ENCODE measurements at regions not wholly inside any gene's neighbourhood (a gene's known extent, or its start where the extent isn't known, plus 50 kb on each side); places are given as distances from the start of the nearest gene placed in this dataset.

DNA sequence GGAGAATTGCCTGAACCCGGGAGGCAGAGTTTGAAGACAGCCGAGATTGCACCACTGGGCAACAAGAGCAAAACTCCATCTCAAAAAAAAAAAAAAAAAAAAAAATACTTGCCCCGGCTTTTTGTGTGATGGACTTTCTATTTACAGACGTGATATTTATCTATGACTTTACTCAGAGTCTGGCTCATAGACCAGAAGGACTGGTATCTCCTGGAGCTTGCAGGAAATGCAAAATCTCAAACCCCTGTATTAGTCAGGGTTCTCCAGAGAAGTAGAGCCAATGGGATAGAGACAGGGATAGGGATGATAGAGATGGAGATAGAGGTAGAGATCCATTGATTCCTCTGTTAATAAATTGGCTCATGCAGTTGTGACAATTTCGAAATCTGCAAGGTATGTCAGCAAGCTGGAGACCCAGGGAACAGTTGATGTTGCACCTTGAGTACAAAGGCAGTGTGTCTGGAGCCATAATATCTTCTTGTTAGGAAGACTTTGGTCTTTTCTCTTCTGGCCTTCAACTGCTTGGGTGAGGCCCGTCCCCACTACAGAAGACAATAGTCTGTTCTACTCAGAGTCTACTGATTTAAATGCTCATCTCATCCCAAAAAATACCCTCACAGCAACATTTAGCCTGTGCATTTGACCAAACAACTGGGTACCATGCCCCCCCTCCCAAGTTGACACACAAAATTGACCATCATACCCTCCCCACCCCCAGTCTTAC, 195.4 kb upstream of the MSX2 start:
- peaks cover 18% of the 10 kb centered on the region for H3K4me1 ChIP-seq (ENCODE audit: control insufficient read depth, insufficient read depth, low read length)
- 95 to 100% methylated on average over 2 to 6 of the region's 6 CpGs for WGBS, 2 experiments (ENCODE audit: insufficient coverage in 1 of 2, insufficient read length in 1 of 2)

DNA sequence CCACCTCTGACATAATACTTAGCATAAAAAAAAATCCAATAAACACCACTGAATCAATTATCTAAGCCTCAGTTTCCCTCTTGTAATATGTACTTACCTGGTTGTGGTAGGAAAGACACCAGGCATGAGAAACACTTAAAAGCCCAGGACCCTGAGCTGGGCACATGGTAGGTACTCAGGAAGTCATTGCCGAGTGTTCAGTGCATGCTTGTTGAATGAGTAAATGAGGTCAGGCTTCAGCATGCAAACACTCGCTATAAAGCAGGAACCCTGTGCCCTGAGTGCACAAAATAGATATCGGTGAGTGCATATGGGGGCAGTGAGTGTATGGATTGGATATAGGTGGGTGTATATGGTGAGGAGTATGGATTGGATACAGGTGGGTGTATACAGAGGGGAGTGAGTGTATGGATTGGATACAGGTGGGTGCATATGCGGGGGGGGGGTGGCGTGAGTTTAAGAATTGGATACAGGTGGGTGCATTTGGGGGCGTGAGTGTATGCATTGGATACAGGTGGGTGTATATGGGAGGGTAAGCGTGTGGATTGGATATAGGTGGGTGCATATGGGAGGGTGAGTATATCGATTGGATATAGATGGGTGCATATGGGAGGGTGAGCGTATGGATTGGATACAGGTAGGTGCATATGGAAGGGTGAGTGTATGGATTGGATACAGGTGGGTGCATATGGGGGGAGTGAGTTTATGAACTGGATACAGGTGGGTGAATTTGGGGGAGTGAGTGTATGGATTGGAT, 194.3 kb upstream of the MSX2 start:
- Mint-ChIP-seq H3K36me3 (ENCODE audit: low read depth) (no peaks in the 10 kb centered on the region), H3K4me1 (peaks cover 57% of the 10 kb centered on the region), H3K4me3 (no peak overlapping the region), H3K27me3 (ENCODE audit: insufficient read depth) (peaks cover 24% of the 10 kb centered on the region), H3K27ac (no peak overlapping the region), H3K9me3 (no peaks in the 10 kb centered on the region)
- DNase-seq = no peak
- Histone ChIP-seq H3K27me3 (ENCODE audit: control insufficient read depth, insufficient read depth, low read length, poor library complexity, severe bottlenecking) (no peaks in the 10 kb centered on the region), H3K36me3 (ENCODE audit: control insufficient read depth, insufficient read depth, low read length) (no peaks in the 10 kb centered on the region), H3K27ac (ENCODE audit: low read depth, low read length) (no peak overlapping the region), H3K4me1 (ENCODE audit: control insufficient read depth, insufficient read depth, low read length) (peaks cover 18% of the 10 kb centered on the region), H3K9ac (ENCODE audit: extremely low read depth, low read length, poor library complexity, severe bottlenecking) (no peak overlapping the region), H3K9me3 (ENCODE audit: control insufficient read depth, low read length) (peaks cover 5% of the 10 kb centered on the region), H3K4me3 (ENCODE audit: low read length) (no peak overlapping the region)
- no peak for TF ChIP-seq CTCF (conservative IDR thresholded peaks at IDR 0.05)
- 80 to 86% methylated on average over 7 to 9 of the region's 9 CpGs for WGBS, 2 experiments (ENCODE audit: insufficient coverage in 1 of 2, insufficient read length in 1 of 2)

More for the DNA sequence above, 195.4 kb upstream of the MSX2 start:
- Histone ChIP-seq H3K9me3 (ENCODE audit: control insufficient read depth, low read length) (peaks cover 5% of the 10 kb centered on the region), H3K4me3 (ENCODE audit: low read length) (no peak overlapping the region), H3K9ac (ENCODE audit: extremely low read depth, low read length, poor library complexity, severe bottlenecking) (no peak overlapping the region), H3K36me3 (ENCODE audit: control insufficient read depth, insufficient read depth, low read length) (no peaks in the 10 kb centered on the region), H3K27ac (ENCODE audit: low read depth, low read length) (no peak overlapping the region), H3K27me3 (ENCODE audit: control insufficient read depth, insufficient read depth, low read length, poor library complexity, severe bottlenecking) (no peaks in the 10 kb centered on the region)
- no peak overlapping the region for H3K27ac Mint-ChIP-seq
- no peaks in the 10 kb centered on the region for H3K36me3 Mint-ChIP-seq (ENCODE audit: low read depth)
- H3K27me3 Mint-ChIP-seq (ENCODE audit: insufficient read depth) = peaks cover 21% of the 10 kb centered on the region
- DNase-seq = no peak
- H3K4me1 Mint-ChIP-seq = peaks cover 54% of the 10 kb centered on the region
- H3K4me3 Mint-ChIP-seq = no peak overlapping the region
- TF ChIP-seq CTCF (conservative IDR thresholded peaks at IDR 0.05) = no peak
- no peaks in the 10 kb centered on the region for H3K9me3 Mint-ChIP-seq

DNA sequence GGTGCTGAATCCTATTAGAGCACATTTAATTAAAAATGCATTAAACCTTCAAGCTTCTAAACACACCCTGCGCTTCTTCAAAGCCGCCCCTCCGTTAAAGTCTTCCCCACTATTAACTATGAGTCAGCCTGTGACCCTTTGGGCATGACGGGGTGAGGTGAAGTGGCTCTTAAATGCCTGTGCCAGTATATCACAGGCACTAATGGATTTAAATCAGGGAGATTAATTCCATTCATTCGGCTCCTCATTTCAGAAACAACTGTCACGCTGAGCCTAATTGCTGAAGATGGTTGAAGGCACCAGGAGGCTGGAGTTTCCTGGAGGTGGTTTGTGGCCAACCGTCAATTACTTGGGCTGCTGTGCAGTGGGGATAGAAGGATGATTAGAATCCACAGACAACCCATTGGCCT, 192.6 kb upstream of the MSX2 start:
- H3K4me1 ChIP-seq (ENCODE audit: control insufficient read depth, insufficient read depth, low read length) = peaks cover 21% of the 10 kb centered on the region
- peaks cover 20% of the 10 kb centered on the region for H3K27me3 Mint-ChIP-seq (ENCODE audit: insufficient read depth)
- no peaks in the 10 kb centered on the region for H3K9me3 ChIP-seq (ENCODE audit: control insufficient read depth, low read length)
- peaks cover 62% of the 10 kb centered on the region for H3K4me1 Mint-ChIP-seq
- TF ChIP-seq CTCF (conservative IDR thresholded peaks at IDR 0.05) = no peak
- H3K9ac ChIP-seq (ENCODE audit: extremely low read depth, low read length, poor library complexity, severe bottlenecking) = no peak overlapping the region
- no peaks in the 10 kb centered on the region for H3K36me3 Mint-ChIP-seq (ENCODE audit: low read depth)
- H3K4me3 Mint-ChIP-seq = no peak overlapping the region
- 87 to 88% methylated on average over 3 to 7 of the region's 7 CpGs for WGBS, 2 experiments (ENCODE audit: insufficient coverage in 1 of 2, insufficient read length in 1 of 2)
- H3K27ac ChIP-seq (ENCODE audit: low read depth, low read length) = no peak overlapping the region
- no peaks in the 10 kb centered on the region for H3K36me3 ChIP-seq (ENCODE audit: control insufficient read depth, insufficient read depth, low read length)
- H3K4me3 ChIP-seq (ENCODE audit: low read length) = peak overlapping the region; percentile 34
- DNase-seq = peak; percentile 56
- H3K27me3 ChIP-seq (ENCODE audit: control insufficient read depth, insufficient read depth, low read length, poor library complexity, severe bottlenecking) = no peaks in the 10 kb centered on the region
- H3K9me3 Mint-ChIP-seq = no peaks in the 10 kb centered on the region
- H3K27ac Mint-ChIP-seq = peak overlapping the region; percentile 86

Data from endodermal cell (in vitro differentiated cells).